Vagina (tissue), 2 donors: ENCODE measurements at regions not wholly inside any gene's neighbourhood (a gene's known extent, or its start where the extent isn't known, plus 50 kb on each side); places are given as distances from the start of the nearest gene placed in this dataset.

Experiments used
- DNase-seq, 2 donors: peaks; one replicate each; pipeline ENCODE4 v3.0.0-alpha.2; 2017; ENCODE audit errors: extremely low spot score in 2 of 2
- H3K27ac ChIP-seq: fragments of 200-600 bp; sonication (generic); one replicate; pipeline ENCODE4 v1.5.1; 2019
- H3K27me3 ChIP-seq: fragments of 200-600 bp; sonication (generic); one replicate; pipeline ENCODE4 v1.5.1; 2019
- H3K36me3 ChIP-seq, 2 donors: fragments of 200-600 bp; sonication (generic); one replicate each; pipeline ENCODE4 v1.5.1; 2017 to 2019
- H3K4me1 ChIP-seq: fragments of 200-600 bp; sonication (generic); one replicate; pipeline ENCODE4 v1.5.1; 2019
- H3K4me3 ChIP-seq, 2 donors: fragments of 200-600 bp; sonication (generic); 1 replicate in 1 of 2; 2 replicates in 1 of 2; pipeline ENCODE4 v1.5.1; 2016 to 2019
- H3K9me3 ChIP-seq: fragments of 200-600 bp; sonication (generic); one replicate; pipeline ENCODE4 v1.5.1; 2019
- POLR2A ChIP-seq, 2 donors: fragments of 450-650 bp; IDR thresholded peaks; one replicate each; pipeline ENCODE4 v1.6.1; 2017; ENCODE audit warnings: antibody characterized with exemption in 2 of 2, mild to moderate bottlenecking in 2 of 2, moderate library complexity in 2 of 2
- POLR2AphosphoS5 ChIP-seq, 2 donors: sonication (generic); formaldehyde crosslinking; IDR thresholded peaks; one replicate each; pipeline ENCODE4 v1.9.0; 2017; ENCODE audit warnings: antibody characterized with exemption in 2 of 2, mild to moderate bottlenecking in 2 of 2, low read depth in 1 of 2; ENCODE audit not compliant: insufficient read depth in 1 of 2
- intact Hi-C: fragments of 100-400 bp; cut with DNase I; formaldehyde crosslinking; loops from one replicate; pipeline ENCODE4 v1.15.1; 2023
- TF ChIP-seq, protein P1 (sequence below), 3 experiments: fragments of 450-650 bp in 2 of 3; fragments of 200-600 bp in 1 of 3; sonication (generic) in 1 of 3; IDR thresholded peaks; one replicate each; pipeline ENCODE4 v1.5.1; 2017 to 2019; ENCODE audit warnings: antibody characterized with exemption in 3 of 3, mild to moderate bottlenecking in 2 of 3, moderate library complexity in 2 of 3

DNA sequence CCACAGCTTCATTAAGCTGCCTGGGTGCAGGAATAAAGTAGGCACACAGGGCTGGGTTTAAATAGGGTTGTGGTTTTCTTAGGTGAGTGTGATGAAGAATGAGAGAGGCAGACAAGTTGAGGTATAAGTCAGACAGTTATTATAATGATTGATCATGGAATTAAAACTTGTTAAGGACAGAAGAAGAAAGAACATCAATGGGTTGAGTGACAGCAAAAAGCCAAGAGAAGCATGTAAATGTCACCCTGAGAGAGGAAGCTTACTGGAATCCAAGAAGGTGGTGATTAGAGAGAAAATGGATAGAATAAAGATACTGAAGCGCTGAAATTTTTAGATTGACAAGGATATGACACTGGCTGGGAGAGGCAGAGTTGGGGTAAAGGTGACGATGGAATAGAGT is 325.2 kb upstream of the SLITRK1 start:
- Histone ChIP-seq H3K36me3 (no peaks in the 10 kb centered on the region), H3K9me3 (no peaks in the 10 kb centered on the region), H3K4me1 (no peaks in the 10 kb centered on the region), H3K27me3 (no peaks in the 10 kb centered on the region), H3K4me3 (no peak overlapping the region), H3K27ac (no peak overlapping the region)
- no peak for TF ChIP-seq POLR2A (IDR thresholded peaks at IDR 0.05)
- no peak for TF ChIP-seq POLR2AphosphoS5 (IDR thresholded peaks at IDR 0.05; ENCODE audit: insufficient read depth in 1 of 2, low read depth in 1 of 2)
- TF ChIP-seq, protein P1, sequence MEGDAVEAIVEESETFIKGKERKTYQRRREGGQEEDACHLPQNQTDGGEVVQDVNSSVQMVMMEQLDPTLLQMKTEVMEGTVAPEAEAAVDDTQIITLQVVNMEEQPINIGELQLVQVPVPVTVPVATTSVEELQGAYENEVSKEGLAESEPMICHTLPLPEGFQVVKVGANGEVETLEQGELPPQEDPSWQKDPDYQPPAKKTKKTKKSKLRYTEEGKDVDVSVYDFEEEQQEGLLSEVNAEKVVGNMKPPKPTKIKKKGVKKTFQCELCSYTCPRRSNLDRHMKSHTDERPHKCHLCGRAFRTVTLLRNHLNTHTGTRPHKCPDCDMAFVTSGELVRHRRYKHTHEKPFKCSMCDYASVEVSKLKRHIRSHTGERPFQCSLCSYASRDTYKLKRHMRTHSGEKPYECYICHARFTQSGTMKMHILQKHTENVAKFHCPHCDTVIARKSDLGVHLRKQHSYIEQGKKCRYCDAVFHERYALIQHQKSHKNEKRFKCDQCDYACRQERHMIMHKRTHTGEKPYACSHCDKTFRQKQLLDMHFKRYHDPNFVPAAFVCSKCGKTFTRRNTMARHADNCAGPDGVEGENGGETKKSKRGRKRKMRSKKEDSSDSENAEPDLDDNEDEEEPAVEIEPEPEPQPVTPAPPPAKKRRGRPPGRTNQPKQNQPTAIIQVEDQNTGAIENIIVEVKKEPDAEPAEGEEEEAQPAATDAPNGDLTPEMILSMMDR (IDR thresholded peaks at IDR 0.05): no peak
- no peak for DNase-seq
- intact Hi-C loops: no loop called here

- no peaks in the 10 kb centered on the region for H3K36me3 ChIP-seq
- TF ChIP-seq, protein P1 (IDR thresholded peaks at IDR 0.05): no peak
- TF ChIP-seq POLR2A (IDR thresholded peaks at IDR 0.05) (no peak), POLR2AphosphoS5 (IDR thresholded peaks at IDR 0.05; ENCODE audit: insufficient read depth in 1 of 2, low read depth in 1 of 2) (no peak)
- no peaks in the 10 kb centered on the region for H3K9me3 ChIP-seq
- DNase-seq: no peak
- no peaks in the 10 kb centered on the region for H3K27me3 ChIP-seq
- no peak overlapping the region for H3K4me3 ChIP-seq
- no peak overlapping the region for H3K27ac ChIP-seq
- intact Hi-C loops: no loop called here
- no peaks in the 10 kb centered on the region for H3K4me1 ChIP-seq
Measured at GRCh38 chr13:84200971-84201370, 318.7 kb upstream of the SLITRK1 start.

- DNase-seq: no peak
- no peak overlapping the region for H3K27ac ChIP-seq
- no peak overlapping the region for H3K4me3 ChIP-seq
- intact Hi-C loops: no loop called here
- H3K27me3 ChIP-seq: no peaks in the 10 kb centered on the region
- no peaks in the 10 kb centered on the region for H3K36me3 ChIP-seq
- H3K4me1 ChIP-seq: no peaks in the 10 kb centered on the region
- no peaks in the 10 kb centered on the region for H3K9me3 ChIP-seq
- TF ChIP-seq POLR2AphosphoS5 (IDR thresholded peaks at IDR 0.05; ENCODE audit: insufficient read depth in 1 of 2, low read depth in 1 of 2) (no peak), POLR2A (IDR thresholded peaks at IDR 0.05) (no peak)
- TF ChIP-seq, protein P1 (IDR thresholded peaks at IDR 0.05): no peak
Measured at GRCh38 chr13:84192125-84192524, 309.9 kb upstream of the SLITRK1 start.

DNA sequence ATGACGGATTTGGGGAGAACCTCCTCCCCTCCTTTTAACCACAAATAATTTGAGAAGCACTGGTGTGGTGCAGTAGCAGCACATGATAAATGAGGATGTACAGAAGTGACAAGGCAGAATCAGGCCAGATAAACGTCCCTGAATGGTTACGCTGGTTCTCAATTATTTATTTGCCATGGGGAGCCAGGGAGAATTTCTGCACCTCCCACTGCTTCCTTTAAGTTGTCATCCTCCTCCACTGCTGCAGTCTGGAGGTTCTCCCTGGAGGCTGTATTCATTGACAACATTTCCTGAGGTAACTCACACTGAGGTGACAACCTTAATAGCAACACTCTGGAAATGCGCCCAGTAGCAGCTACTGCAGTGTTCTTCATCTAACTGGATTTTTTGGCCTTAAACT is 308.9 kb upstream of the SLITRK1 start:
- Histone ChIP-seq H3K27ac (no peak overlapping the region), H3K9me3 (no peaks in the 10 kb centered on the region), H3K4me3 (no peak overlapping the region), H3K27me3 (no peaks in the 10 kb centered on the region), H3K4me1 (no peaks in the 10 kb centered on the region), H3K36me3 (no peaks in the 10 kb centered on the region)
- TF ChIP-seq POLR2A (IDR thresholded peaks at IDR 0.05): no peak
- no peak for TF ChIP-seq POLR2AphosphoS5 (IDR thresholded peaks at IDR 0.05; ENCODE audit: insufficient read depth in 1 of 2, low read depth in 1 of 2)
- TF ChIP-seq, protein P1 (IDR thresholded peaks at IDR 0.05): no peak
- intact Hi-C loops: no loop called here
- no peak for DNase-seq

GRCh38 chr13:84187626-84188025 is 305.4 kb upstream of the SLITRK1 start:
- no peak overlapping the region for H3K4me3 ChIP-seq
- no peak for TF ChIP-seq POLR2AphosphoS5 (IDR thresholded peaks at IDR 0.05; ENCODE audit: insufficient read depth in 1 of 2, low read depth in 1 of 2)
- TF ChIP-seq, protein P1 (IDR thresholded peaks at IDR 0.05): no peak
- H3K27ac ChIP-seq: no peak overlapping the region
- H3K4me1 ChIP-seq: no peaks in the 10 kb centered on the region
- no peak for DNase-seq
- no peaks in the 10 kb centered on the region for H3K27me3 ChIP-seq
- H3K36me3 ChIP-seq: no peaks in the 10 kb centered on the region
- no peaks in the 10 kb centered on the region for H3K9me3 ChIP-seq
- intact Hi-C loops: no loop called here
